GM21717 (cell line): ENCODE measurements at regions not wholly inside any gene's neighbourhood (a gene's known extent, or its start where the extent isn't known, plus 50 kb on each side); places are given as distances from the start of the nearest gene placed in this dataset.
"Not testable (repeated sequence)": the region's sequence is repeated elsewhere in the genome, so short reads cannot be mapped to it uniquely, and the experiment has no call there.

Experiments
- ATAC-seq: cut with Tn5 transposase; IDR thresholded peaks from one replicate; pipeline ENCODE4 v1.9.1; 2021; ENCODE audit warnings: mild to moderate bottlenecking, moderate library complexity; ENCODE audit not compliant: unreplicated experiment

- ATAC-seq, result not testable (repeated sequence)
These were observed 82.7 kb downstream of the TFRC start for GRCh38 chr3:195999176-195999575.

GRCh38 chr3:195996314-195996713, 85.6 kb downstream of the TFRC start:
- ATAC-seq, result not testable (repeated sequence)

- ATAC-seq, result not testable (repeated sequence)
These were observed 86.0 kb upstream of the TNK2 start for GRCh38 chr3:195994343-195994742.

GRCh38 chr3:195993671-195994070, 85.3 kb upstream of the TNK2 start:
- not testable (repeated sequence) for ATAC-seq

- not testable (repeated sequence) for ATAC-seq
These were observed 84.7 kb upstream of the TNK2 start for GRCh38 chr3:195992956-195993595.

- not testable (repeated sequence) for ATAC-seq
These were observed 83.6 kb upstream of the TNK2 start for GRCh38 chr3:195991986-195992385.

- ATAC-seq, result not testable (repeated sequence)
These were observed 82.9 kb upstream of the TNK2 start for GRCh38 chr3:195991243-195991642.

- ATAC-seq, result not testable (repeated sequence)
These were observed 82.5 kb upstream of the TNK2 start for GRCh38 chr3:195990841-195991174.

- ATAC-seq, result peak; percentile 73
These were observed 81.8 kb upstream of the TNK2 start for GRCh38 chr3:195989921-195990840.

- ATAC-seq, result peak; percentile 41
These were observed 81.0 kb upstream of the TNK2 start for GRCh38 chr3:195989197-195989920.

- ATAC-seq, result not testable (repeated sequence)
These were observed 80.4 kb upstream of the TNK2 start for GRCh38 chr3:195988764-195989163.

- ATAC-seq, result not testable (repeated sequence)
These were observed 78.7 kb upstream of the TNK2 start for GRCh38 chr3:195987001-195987400.

GRCh38 chr3:195986576-195986975, 78.2 kb upstream of the TNK2 start:
- ATAC-seq, result not testable (repeated sequence)

GRCh38 chr3:195985348-195985920, 77.1 kb upstream of the TNK2 start:
- ATAC-seq, result not testable (repeated sequence)

GRCh38 chr3:195984392-195985030, 76.2 kb upstream of the TNK2 start:
- ATAC-seq, result not testable (repeated sequence)

- not testable (repeated sequence) for ATAC-seq
These were observed 75.5 kb upstream of the TNK2 start for GRCh38 chr3:195983880-195984279.

GRCh38 chr3:195982754-195983153, 74.4 kb upstream of the TNK2 start:
- ATAC-seq, result not testable (repeated sequence)

GRCh38 chr3:195981778-195982177, 73.4 kb upstream of the TNK2 start:
- ATAC-seq, result not testable (repeated sequence)

GRCh38 chr3:195979877-195980276, 71.5 kb upstream of the TNK2 start:
- not testable (repeated sequence) for ATAC-seq

GRCh38 chr3:195978585-195978984, 70.2 kb upstream of the TNK2 start:
- not testable (repeated sequence) for ATAC-seq
